ENCODE measurements at regions not wholly inside any gene's neighbourhood (a gene's known extent, or its start where the extent isn't known, plus 50 kb on each side); places are given as distances from the start of the nearest gene placed in this dataset.

DNA sequence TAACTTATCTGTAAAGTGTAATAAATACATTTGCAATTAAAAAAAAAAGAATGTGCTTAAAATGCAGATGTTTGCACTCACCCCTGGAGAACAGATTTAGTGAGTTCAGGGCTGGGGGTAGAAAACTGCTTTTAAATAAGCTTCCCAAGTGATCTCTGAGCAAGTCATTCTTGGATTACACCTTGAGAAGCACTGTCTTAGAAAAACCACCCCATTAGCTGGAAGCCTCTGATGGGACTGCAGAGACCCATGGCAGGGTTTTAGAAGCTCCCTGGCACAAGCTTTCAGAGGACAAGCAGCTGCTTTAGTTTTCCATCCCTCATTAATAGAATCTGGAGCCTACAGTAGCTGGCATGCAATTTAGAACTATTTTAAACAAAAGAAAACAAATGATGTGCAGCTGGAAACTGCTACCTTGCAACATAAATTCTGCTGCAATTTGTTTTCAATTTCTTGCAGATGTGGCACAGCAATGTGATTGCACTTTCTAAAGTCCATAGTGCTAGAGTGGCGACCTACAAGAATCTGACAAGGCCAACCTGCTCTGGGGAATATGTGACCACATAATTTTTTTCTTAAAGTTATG lies 141.5 kb downstream of the CDC42EP3 start:
- 25% methylated on average over 1 of the region's 1 CpG for WGBS (ENCODE audit: insufficient coverage, low coverage, missing lambda C conversion rate)
- TF ChIP-seq, protein P1, sequence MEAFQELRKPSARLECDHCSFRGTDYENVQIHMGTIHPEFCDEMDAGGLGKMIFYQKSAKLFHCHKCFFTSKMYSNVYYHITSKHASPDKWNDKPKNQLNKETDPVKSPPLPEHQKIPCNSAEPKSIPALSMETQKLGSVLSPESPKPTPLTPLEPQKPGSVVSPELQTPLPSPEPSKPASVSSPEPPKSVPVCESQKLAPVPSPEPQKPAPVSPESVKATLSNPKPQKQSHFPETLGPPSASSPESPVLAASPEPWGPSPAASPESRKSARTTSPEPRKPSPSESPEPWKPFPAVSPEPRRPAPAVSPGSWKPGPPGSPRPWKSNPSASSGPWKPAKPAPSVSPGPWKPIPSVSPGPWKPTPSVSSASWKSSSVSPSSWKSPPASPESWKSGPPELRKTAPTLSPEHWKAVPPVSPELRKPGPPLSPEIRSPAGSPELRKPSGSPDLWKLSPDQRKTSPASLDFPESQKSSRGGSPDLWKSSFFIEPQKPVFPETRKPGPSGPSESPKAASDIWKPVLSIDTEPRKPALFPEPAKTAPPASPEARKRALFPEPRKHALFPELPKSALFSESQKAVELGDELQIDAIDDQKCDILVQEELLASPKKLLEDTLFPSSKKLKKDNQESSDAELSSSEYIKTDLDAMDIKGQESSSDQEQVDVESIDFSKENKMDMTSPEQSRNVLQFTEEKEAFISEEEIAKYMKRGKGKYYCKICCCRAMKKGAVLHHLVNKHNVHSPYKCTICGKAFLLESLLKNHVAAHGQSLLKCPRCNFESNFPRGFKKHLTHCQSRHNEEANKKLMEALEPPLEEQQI (IDR thresholded peaks at IDR 0.05) = no peak
- no peak for TF ChIP-seq GABPA (tag; conservative IDR thresholded peaks at IDR 0.05; ENCODE audit: low read depth)
- no peak for TF ChIP-seq KAT8 (IDR thresholded peaks at IDR 0.05; ENCODE audit: low read depth)
- DNase-seq (ENCODE audit: extremely low read depth in 1 of 4, low spot score in 3 of 4) (no peak), ATAC-seq (no peak), FAIRE-seq (no peak)
- H3K9ac ChIP-seq (ENCODE audit: insufficient read depth in 1 of 2, low read depth in 2 of 2, low read length in 2 of 2) = no peak overlapping the region
- CTCF ChIA-PET (ENCODE audit: low intra/inter-chr PET ratio) = no interaction called here
- POLR2A ChIA-PET = interaction anchor here (0.7 kb wide), 1 partner anchor 282 kb away, joined by 4 read pairs; no protein-coding TSS in a partner anchor
- no peaks in the 10 kb centered on the region for H3K79me2 ChIP-seq (ENCODE audit: control insufficient read depth, insufficient read depth, low read length)
- intact Hi-C loops (cut with micrococcal nuclease) = loop anchor here (10.0 kb wide), 1 partner anchor 115 kb away; no protein-coding TSS in a partner anchor
- H3K9me3 ChIP-seq (replicated peaks; ENCODE audit: control insufficient read depth, insufficient read depth, low read depth, low read length) = no peaks in the 10 kb centered on the region
- BruUV-seq (replicated peaks) = no TSS peak
- H3K4me3 ChIP-seq = no peak overlapping the region
- in situ Hi-C loops (cut with MboI) = no loop called here
- H3K4me1 ChIP-seq (replicated peaks in 1 of 2; ENCODE audit: control insufficient read depth in 2 of 2, insufficient read depth in 2 of 2, low read length in 2 of 2) = no peaks in the 10 kb centered on the region
- no peaks in the 10 kb centered on the region for H3K27me3 ChIP-seq (ENCODE audit: control insufficient read depth in 2 of 2, insufficient read depth in 2 of 2, low read length in 2 of 2)
- H3K36me3 ChIP-seq (ENCODE audit: control insufficient read depth, insufficient read depth, low read length) = no peaks in the 10 kb centered on the region
- no peaks in the 10 kb centered on the region for H3K9me1 ChIP-seq (ENCODE audit: control insufficient read depth, insufficient read depth, low read length)
- H3K27ac ChIP-seq (ENCODE audit: extremely low read depth, low read depth, low read length) = no peak overlapping the region
- H3K4me2 ChIP-seq (ENCODE audit: insufficient read depth, low read length) = no peak overlapping the region
- no peak overlapping the region for H2AFZ ChIP-seq (ENCODE audit: low read depth, low read length)
- no peaks in the 10 kb centered on the region for H4K20me1 ChIP-seq (replicated peaks; ENCODE audit: control insufficient read depth, insufficient read depth, low read length)

Data from K562 (cell line).